H1 (cell line): ENCODE measurements at regions not wholly inside any gene's neighbourhood (a gene's known extent, or its start where the extent isn't known, plus 50 kb on each side); places are given as distances from the start of the nearest gene placed in this dataset.

ENCODE experiments used
- CTCF ChIA-PET: fragments of 300-600 bp; sonication (Branson Sonifier 250); formaldehyde crosslinking; loops from one replicate; lab custom pipeline; 2021; ENCODE audit not compliant: partially characterized antibody; lab: Charles Lee
- POLR2A ChIA-PET: fragments of 300-600 bp; sonication (Branson Sonifier 250); formaldehyde crosslinking; loops from one replicate; lab custom pipeline; 2021; ENCODE audit warnings: inconsistent platforms; ENCODE audit not compliant: partially characterized antibody; lab: Charles Lee
- DNase-seq, 2 experiments: peaks; one replicate each; pipeline versions ENCODE4 v3.0.0 to v3.0.0-alpha.2; 2010 to 2022; ENCODE audit warnings: low spot score in 2 of 2, low read depth in 1 of 2, mixed read lengths in 1 of 2
- FAIRE-seq: peaks from 2 replicates; lab custom pipeline; 2011; peaks lifted over from hg19 to GRCh38; lab: Jason Lieb, UNC
- H2AFZ ChIP-seq: 2 replicates; pipeline ENCODE4 v1.8.1; 2012; ENCODE audit warnings: low read length, inconsistent platforms
- H2AK5ac ChIP-seq: 2 replicates; pipeline ENCODE4 v1.6.1; 2013; ENCODE audit warnings: low read depth, low read length
- H2BK120ac ChIP-seq: replicated peaks from 2 replicates; pipeline ENCODE3; 2013; ENCODE audit warnings: low read depth, low read length, inconsistent platforms
- H2BK12ac ChIP-seq: 2 replicates; pipeline ENCODE4 v1.6.1; 2013; ENCODE audit warnings: low read depth, low read length
- H2BK15ac ChIP-seq: 2 replicates; pipeline ENCODE4 v1.6.1; 2013; ENCODE audit warnings: low read length
- H2BK20ac ChIP-seq: 2 replicates; pipeline ENCODE4 v1.6.1; 2013; ENCODE audit warnings: low read length
- H2BK5ac ChIP-seq: 2 replicates; pipeline ENCODE4 v1.6.1; 2013; ENCODE audit warnings: low read depth, low read length
- H3K14ac ChIP-seq: 2 replicates; pipeline ENCODE4 v1.6.1; 2013; ENCODE audit warnings: inconsistent platforms; ENCODE audit not compliant: insufficient read length
- H3K18ac ChIP-seq: 2 replicates; pipeline ENCODE4 v1.6.1; 2013; ENCODE audit warnings: low read length; ENCODE audit errors: extremely low read depth
- H3K23ac ChIP-seq: 2 replicates; pipeline ENCODE4 v1.6.1; 2013; ENCODE audit warnings: inconsistent platforms; ENCODE audit not compliant: insufficient read length
- H3K23me2 ChIP-seq: 2 replicates; pipeline ENCODE4 v1.6.1; 2013; ENCODE audit warnings: low read depth, low read length
- H3K27ac ChIP-seq: 2 replicates; pipeline ENCODE4 v1.6.1; 2011; ENCODE audit warnings: low read depth, low read length, inconsistent platforms
- H3K27me3 ChIP-seq, 4 experiments: replicated peaks in 1 of 4; 1 replicate in 1 of 4; 2 replicates in 3 of 4; pipeline versions ENCODE4 v1.6.1 to v1.8.1; 2011 to 2013; ENCODE audit warnings: low read length in 3 of 4, mild to moderate bottlenecking in 3 of 4, inconsistent platforms in 2 of 4, mixed read lengths in 2 of 4, moderate library complexity in 1 of 4; ENCODE audit not compliant: control insufficient read depth in 3 of 4, insufficient read depth in 3 of 4; ENCODE audit errors: extremely low read depth in 1 of 4
- H3K36me3 ChIP-seq, 4 experiments: 2 replicates each; pipeline versions ENCODE4 v1.6.1 to v1.8.1; 2011 to 2013; ENCODE audit warnings: mild to moderate bottlenecking in 4 of 4, low read length in 3 of 4, moderate library complexity in 2 of 4, control low read depth in 1 of 4, inconsistent platforms in 1 of 4; ENCODE audit not compliant: insufficient read depth in 4 of 4, control insufficient read depth in 2 of 4
- H3K4ac ChIP-seq: replicated peaks from 2 replicates; pipeline ENCODE3; 2013; ENCODE audit warnings: low read length, low read depth, mixed read lengths, inconsistent platforms; ENCODE audit not compliant: insufficient read length
- H3K4me1 ChIP-seq, 4 experiments: replicated peaks in 1 of 4; 1 replicate in 1 of 4; 2 replicates in 3 of 4; pipeline versions ENCODE4 v1.6.1 to v1.8.1; 2011 to 2013; ENCODE audit warnings: low read length in 3 of 4, inconsistent platforms in 2 of 4, mixed read lengths in 1 of 4; ENCODE audit not compliant: insufficient read depth in 4 of 4, control insufficient read depth in 3 of 4
- H3K4me2 ChIP-seq, 2 experiments: 2 replicates each; pipeline versions ENCODE4 v1.6.1 to v1.8.1; 2011 to 2013; ENCODE audit warnings: low read depth in 2 of 2, low read length in 2 of 2, control low read depth in 1 of 2, inconsistent platforms in 1 of 2, mild to moderate bottlenecking in 1 of 2; ENCODE audit not compliant: insufficient read depth in 1 of 2
- H3K4me3 ChIP-seq, 4 experiments: fragments of 200-600, 300-600 bp in 1 of 4; sonication (generic), shearing (Covaris generic), sonication (Bioruptor Twin) in 1 of 4; 2 replicates each; pipeline versions ENCODE4 v1.5.1 to v1.8.1; 2011 to 2016; ENCODE audit warnings: low read length in 4 of 4, low read depth in 3 of 4, control low read depth in 2 of 4, inconsistent platforms in 2 of 4, mild to moderate bottlenecking in 2 of 4, mixed read lengths in 1 of 4, moderate library complexity in 1 of 4; ENCODE audit not compliant: insufficient read depth in 2 of 4; ENCODE audit errors: extremely low read depth in 1 of 4
- H3K56ac ChIP-seq: replicated peaks from 2 replicates; pipeline ENCODE3; 2013; ENCODE audit warnings: low read depth, mild to moderate bottlenecking, mixed read lengths, low read length, inconsistent platforms; ENCODE audit not compliant: insufficient read length
- H3K79me1 ChIP-seq: 2 replicates; pipeline ENCODE4 v1.6.1; 2013; ENCODE audit warnings: low read depth, low read length, control low read depth
- H3K79me2 ChIP-seq, 2 experiments: 2 replicates each; pipeline versions ENCODE4 v1.6.1 to v1.8.1; 2012 to 2013; ENCODE audit warnings: low read length in 2 of 2, mild to moderate bottlenecking in 2 of 2, inconsistent platforms in 1 of 2; ENCODE audit not compliant: insufficient read depth in 2 of 2, control insufficient read depth in 1 of 2
- H3K9ac ChIP-seq, 4 experiments: replicated peaks in 1 of 4; 1 replicate in 1 of 4; 2 replicates in 3 of 4; pipeline versions ENCODE4 v1.6.1 to v1.8.1; 2011 to 2013; ENCODE audit warnings: low read depth in 3 of 4, low read length in 3 of 4, control low read depth in 2 of 4, mild to moderate bottlenecking in 2 of 4, moderate library complexity in 2 of 4, inconsistent platforms in 1 of 4; ENCODE audit errors: extremely low read depth in 1 of 4
- H3K9me3 ChIP-seq, 2 experiments: 2 replicates each; pipeline versions ENCODE4 v1.6.1 to v1.8.1; 2012 to 2013; ENCODE audit warnings: mild to moderate bottlenecking in 2 of 2, moderate library complexity in 2 of 2, control low read depth in 1 of 2, inconsistent platforms in 1 of 2, low read depth in 1 of 2, low read length in 1 of 2, mixed read lengths in 1 of 2; ENCODE audit not compliant: insufficient read depth in 2 of 2
- H4K20me1 ChIP-seq, 2 experiments: replicated peaks in 1 of 2; 2 replicates each; pipeline versions ENCODE3 to v1.8.1; 2011 to 2013; ENCODE audit warnings: inconsistent platforms in 2 of 2, low read length in 2 of 2, mild to moderate bottlenecking in 1 of 2; ENCODE audit not compliant: insufficient read depth in 2 of 2, control insufficient read depth in 1 of 2
- H4K5ac ChIP-seq: 2 replicates; pipeline ENCODE4 v1.6.1; 2013; ENCODE audit warnings: low read length, low read depth, mixed read lengths, inconsistent platforms; ENCODE audit not compliant: insufficient read length
- H4K8ac ChIP-seq: 2 replicates; pipeline ENCODE4 v1.8.0; 2013; ENCODE audit warnings: mild to moderate bottlenecking, moderate library complexity, low read length, inconsistent platforms; ENCODE audit not compliant: insufficient read depth; ENCODE audit errors: extremely low read depth
- H4K91ac ChIP-seq: replicated peaks from 2 replicates; pipeline ENCODE3; 2013; ENCODE audit warnings: low read length, mixed read lengths, inconsistent platforms; ENCODE audit not compliant: insufficient read length
- CBX8 ChIP-seq: fragments of 300-800, 300-1000 bp; sonication (generic); IDR thresholded peaks from 2 replicates; pipeline ENCODE4 v1.7.1; 2016; ENCODE audit warnings: low read depth, low read length, borderline replicate concordance
- RXRA ChIP-seq: IDR thresholded peaks from 2 replicates; pipeline ENCODE4 v1.6.1; 2011; ENCODE audit warnings: low read depth, mild to moderate bottlenecking, low read length, moderate library complexity; ENCODE audit not compliant: insufficient read depth

GRCh38 chr6:140462076-140462452 is 1087.6 kb upstream of the CITED2 start:
- Histone ChIP-seq H4K5ac (no peak overlapping the region), H3K4ac (no peak overlapping the region), H2BK120ac (no peak overlapping the region), H3K4me3 (no peak overlapping the region), H3K9ac (no peak overlapping the region), H3K9me3 (peaks cover 0 to 3% of the 10 kb centered on the region in 2 experiments; a peak in 1 of 4 replicates), H3K4me1 (no peaks in the 10 kb centered on the region; a peak in 1 of 7 replicates), H3K14ac (no peak overlapping the region), H3K23me2 (no peaks in the 10 kb centered on the region), H2BK12ac (no peak overlapping the region), H3K79me2 (no peaks in the 10 kb centered on the region), H2AK5ac (no peak overlapping the region), H4K20me1 (no peaks in the 10 kb centered on the region), H2BK20ac (no peak overlapping the region), H3K23ac (no peak overlapping the region), H3K27ac (no peak overlapping the region), H4K91ac (no peak overlapping the region), H2AFZ (no peak overlapping the region), H2BK5ac (no peak overlapping the region), H3K36me3 (no peaks in the 10 kb centered on the region; a peak in 1 of 8 replicates), H3K56ac (no peak overlapping the region), H3K4me2 (no peak overlapping the region), H3K79me1 (no peaks in the 10 kb centered on the region), H2BK15ac (no peak overlapping the region), H3K27me3 (no peaks in the 10 kb centered on the region), H3K18ac (no peak overlapping the region), H4K8ac (no peak overlapping the region)
- ChIA-PET POLR2A (no interaction called here), CTCF (no interaction called here)
- FAIRE-seq (no peak), DNase-seq (no peak)
- TF ChIP-seq CBX8 (no peak), RXRA (no peak)
